ENCODE measurements at regions not wholly inside any gene's neighbourhood (a gene's known extent, or its start where the extent isn't known, plus 50 kb on each side); places are given as distances from the start of the nearest gene placed in this dataset.

DNA sequence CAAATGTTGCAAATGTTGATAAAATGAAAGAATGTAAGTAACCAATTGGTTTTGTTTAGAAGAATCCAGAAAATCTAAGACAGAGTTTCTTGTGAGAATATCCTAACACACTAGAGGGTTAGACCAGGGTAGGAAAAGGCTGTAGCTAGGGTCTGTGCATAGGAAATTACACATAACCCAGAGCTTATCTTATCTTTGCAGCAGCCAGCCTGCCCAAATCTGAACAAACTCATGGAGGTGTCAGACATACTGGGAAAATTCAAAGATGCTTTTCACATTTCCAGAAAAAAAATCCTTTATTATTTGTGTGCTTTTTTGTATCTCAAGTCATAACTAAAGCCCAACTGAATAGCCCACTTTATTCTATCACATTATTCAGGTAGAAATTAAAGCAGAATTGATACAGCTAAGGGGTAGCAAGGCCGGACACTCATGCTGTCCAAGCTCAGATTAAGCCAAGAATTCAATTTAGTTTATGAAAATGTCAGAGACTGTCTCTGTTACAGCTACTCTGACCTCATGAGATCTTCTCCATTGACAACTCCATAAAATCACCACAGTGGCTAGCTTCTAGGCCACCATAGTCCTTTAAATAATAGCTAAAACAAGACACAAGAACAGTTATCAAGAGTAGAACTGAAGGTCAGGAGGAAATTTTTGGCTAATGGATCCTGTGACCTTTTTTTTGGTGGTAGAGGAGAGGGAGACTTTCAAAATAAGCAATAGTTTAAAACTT, 169.6 kb upstream of the RASSF8 start:
- TF ChIP-seq, protein P1, sequence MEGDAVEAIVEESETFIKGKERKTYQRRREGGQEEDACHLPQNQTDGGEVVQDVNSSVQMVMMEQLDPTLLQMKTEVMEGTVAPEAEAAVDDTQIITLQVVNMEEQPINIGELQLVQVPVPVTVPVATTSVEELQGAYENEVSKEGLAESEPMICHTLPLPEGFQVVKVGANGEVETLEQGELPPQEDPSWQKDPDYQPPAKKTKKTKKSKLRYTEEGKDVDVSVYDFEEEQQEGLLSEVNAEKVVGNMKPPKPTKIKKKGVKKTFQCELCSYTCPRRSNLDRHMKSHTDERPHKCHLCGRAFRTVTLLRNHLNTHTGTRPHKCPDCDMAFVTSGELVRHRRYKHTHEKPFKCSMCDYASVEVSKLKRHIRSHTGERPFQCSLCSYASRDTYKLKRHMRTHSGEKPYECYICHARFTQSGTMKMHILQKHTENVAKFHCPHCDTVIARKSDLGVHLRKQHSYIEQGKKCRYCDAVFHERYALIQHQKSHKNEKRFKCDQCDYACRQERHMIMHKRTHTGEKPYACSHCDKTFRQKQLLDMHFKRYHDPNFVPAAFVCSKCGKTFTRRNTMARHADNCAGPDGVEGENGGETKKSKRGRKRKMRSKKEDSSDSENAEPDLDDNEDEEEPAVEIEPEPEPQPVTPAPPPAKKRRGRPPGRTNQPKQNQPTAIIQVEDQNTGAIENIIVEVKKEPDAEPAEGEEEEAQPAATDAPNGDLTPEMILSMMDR (IDR thresholded peaks at IDR 0.05): no peak
- TF ChIP-seq POLR2A (IDR thresholded peaks at IDR 0.05) (no peak), EP300 (IDR thresholded peaks at IDR 0.05) (no peak)
